ENCODE measurements at regions not wholly inside any gene's neighbourhood (a gene's known extent, or its start where the extent isn't known, plus 50 kb on each side); places are given as distances from the start of the nearest gene placed in this dataset.

- H3K27ac ChIP-seq (replicated peaks): no peak overlapping the region
- TF ChIP-seq CTCF (IDR thresholded peaks at IDR 0.05; ENCODE audit: insufficient read depth, low read length): no peak
- no peak for TF ChIP-seq GABPA (IDR thresholded peaks at IDR 0.05; ENCODE audit: low read depth)
- TF ChIP-seq REST (IDR thresholded peaks at IDR 0.05; ENCODE audit: insufficient replicate concordance, low read depth): no peak
- TF ChIP-seq SPI1 (IDR thresholded peaks at IDR 0.05; ENCODE audit: borderline replicate concordance, low read depth): no peak
- TF ChIP-seq POLR2AphosphoS5 (IDR thresholded peaks at IDR 0.05; ENCODE audit: low read depth): no peak
- H3K4me3 ChIP-seq (replicated peaks; ENCODE audit: insufficient read depth, low read length): no peak overlapping the region
- no peak for DNase-seq (ENCODE audit: low read depth in 1 of 2, low spot score in 1 of 2)
- H3K27me3 ChIP-seq (ENCODE audit: insufficient read depth, poor library complexity, severe bottlenecking): no peaks in the 10 kb centered on the region
Measured at GRCh38 chr4:187006189-187006618, 282.5 kb upstream of the FAT1 start.

GRCh38 chr4:187010052-187010451 is 286.4 kb upstream of the FAT1 start:
- Histone ChIP-seq H3K27ac (replicated peaks) (no peak overlapping the region), H3K4me3 (replicated peaks; ENCODE audit: insufficient read depth, low read length) (no peak overlapping the region), H3K27me3 (ENCODE audit: insufficient read depth, poor library complexity, severe bottlenecking) (no peaks in the 10 kb centered on the region)
- no peak for DNase-seq (ENCODE audit: low read depth in 1 of 2, low spot score in 1 of 2)
- TF ChIP-seq POLR2AphosphoS5 (IDR thresholded peaks at IDR 0.05; ENCODE audit: low read depth) (no peak), REST (IDR thresholded peaks at IDR 0.05; ENCODE audit: insufficient replicate concordance, low read depth) (no peak), GABPA (IDR thresholded peaks at IDR 0.05; ENCODE audit: low read depth) (no peak), SPI1 (IDR thresholded peaks at IDR 0.05; ENCODE audit: borderline replicate concordance, low read depth) (no peak), CTCF (IDR thresholded peaks at IDR 0.05; ENCODE audit: insufficient read depth, low read length) (no peak)

GRCh38 chr4:187016101-187016500 is 292.4 kb upstream of the FAT1 start:
- TF ChIP-seq CTCF (IDR thresholded peaks at IDR 0.05; ENCODE audit: insufficient read depth, low read length) (no peak), SPI1 (IDR thresholded peaks at IDR 0.05; ENCODE audit: borderline replicate concordance, low read depth) (no peak), GABPA (IDR thresholded peaks at IDR 0.05; ENCODE audit: low read depth) (no peak), REST (IDR thresholded peaks at IDR 0.05; ENCODE audit: insufficient replicate concordance, low read depth) (no peak), POLR2AphosphoS5 (IDR thresholded peaks at IDR 0.05; ENCODE audit: low read depth) (no peak)
- Histone ChIP-seq H3K27ac (replicated peaks) (no peak overlapping the region), H3K4me3 (replicated peaks; ENCODE audit: insufficient read depth, low read length) (no peak overlapping the region), H3K27me3 (ENCODE audit: insufficient read depth, poor library complexity, severe bottlenecking) (no peaks in the 10 kb centered on the region)
- no peak for DNase-seq (ENCODE audit: low read depth in 1 of 2, low spot score in 1 of 2)
